ENCODE measurements at regions not wholly inside any gene's neighbourhood (a gene's known extent, or its start where the extent isn't known, plus 50 kb on each side); places are given as distances from the start of the nearest gene placed in this dataset.

- TF ChIP-seq ZFP30 (CRISPR knock-in tag; IDR thresholded peaks at IDR 0.05) (no peak), RARB (CRISPR knock-in tag; IDR thresholded peaks at IDR 0.05) (no peak), CSRNP3 (CRISPR knock-in tag; IDR thresholded peaks at IDR 0.05) (no peak), PATZ1 (CRISPR knock-in tag; IDR thresholded peaks at IDR 0.05; ENCODE audit: borderline replicate concordance) (no peak), TOX (CRISPR knock-in tag; IDR thresholded peaks at IDR 0.05; ENCODE audit: borderline replicate concordance) (no peak), ZFP3 (CRISPR knock-in tag; IDR thresholded peaks at IDR 0.05) (no peak), GLIS3 (CRISPR knock-in tag; IDR thresholded peaks at IDR 0.05) (no peak), ARNTL (CRISPR knock-in tag; IDR thresholded peaks at IDR 0.05; ENCODE audit: borderline replicate concordance, low read depth) (no peak), POU6F1 (CRISPR knock-in tag; IDR thresholded peaks at IDR 0.05; ENCODE audit: borderline replicate concordance, low read depth) (no peak), TCF4 (CRISPR knock-in tag; IDR thresholded peaks at IDR 0.05; ENCODE audit: borderline replicate concordance) (no peak)
Observed at GRCh38 chr7:35315517-35315916, 61.6 kb upstream of the TBX20 start.
